ENCODE measurements at regions not wholly inside any gene's neighbourhood (a gene's known extent, or its start where the extent isn't known, plus 50 kb on each side); places are given as distances from the start of the nearest gene placed in this dataset.

DNA sequence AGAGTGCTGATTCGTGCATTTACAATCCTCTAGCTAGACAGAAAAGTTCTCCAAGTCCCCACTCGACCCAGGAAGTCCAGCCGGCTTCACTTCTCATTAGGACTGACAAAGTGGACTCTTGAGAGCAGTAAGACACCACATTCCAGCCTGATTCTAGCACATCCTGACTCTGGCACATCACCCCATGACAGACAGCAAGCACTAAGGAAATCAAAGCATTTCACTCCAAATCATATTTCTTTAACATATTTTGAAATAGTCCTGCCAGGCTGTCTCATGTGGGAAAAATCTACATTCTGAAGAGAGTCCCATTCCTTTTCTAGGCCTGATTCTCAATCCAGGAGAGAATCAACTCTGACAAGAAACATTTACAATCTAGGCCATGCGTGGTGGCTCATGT lies 478.5 kb upstream of the AMELY start:
- Histone ChIP-seq H3F3A (replicated peaks; ENCODE audit: low read depth) (no peaks in the 10 kb centered on the region), H3K4me1 (ENCODE audit: insufficient read depth) (no peaks in the 10 kb centered on the region), H3K79me2 (replicated peaks; ENCODE audit: insufficient read depth) (no peaks in the 10 kb centered on the region), H3K4me3 (no peak overlapping the region), H2AFZ (no peak overlapping the region), H4K20me1 (replicated peaks; ENCODE audit: insufficient read depth) (no peaks in the 10 kb centered on the region), H3K27ac (ENCODE audit: low read depth) (no peak overlapping the region), H3K27me3 (ENCODE audit: insufficient read depth) (peaks cover 9% of the 10 kb centered on the region; the same call in 1 of the 2 replicates), H3K9me2 (ENCODE audit: insufficient read depth) (peaks cover 3% of the 10 kb centered on the region; the same call in 1 of the 2 replicates), H3K36me3 (ENCODE audit: insufficient read depth) (no peaks in the 10 kb centered on the region), H3K4me2 (no peak overlapping the region)
- Mint-ChIP-seq H3K27ac (no peak overlapping the region), H3K36me3 (ENCODE audit: low read depth) (peaks cover 44% of the 10 kb centered on the region), H3K4me3 (no peak overlapping the region), H3K4me1 (peaks cover 6% of the 10 kb centered on the region), H3K9me3 (peaks cover 51% of the 10 kb centered on the region), H3K27me3 (ENCODE audit: insufficient read depth, low read depth, poor library complexity) (peaks cover 9% of the 10 kb centered on the region)
- no peak for TF ChIP-seq JUNB (IDR thresholded peaks at IDR 0.05; ENCODE audit: unreplicated experiment)
- TF ChIP-seq EZH2phosphoT487 (IDR thresholded peaks at IDR 0.05; ENCODE audit: unreplicated experiment) = no peak
- TF ChIP-seq, protein P1, sequence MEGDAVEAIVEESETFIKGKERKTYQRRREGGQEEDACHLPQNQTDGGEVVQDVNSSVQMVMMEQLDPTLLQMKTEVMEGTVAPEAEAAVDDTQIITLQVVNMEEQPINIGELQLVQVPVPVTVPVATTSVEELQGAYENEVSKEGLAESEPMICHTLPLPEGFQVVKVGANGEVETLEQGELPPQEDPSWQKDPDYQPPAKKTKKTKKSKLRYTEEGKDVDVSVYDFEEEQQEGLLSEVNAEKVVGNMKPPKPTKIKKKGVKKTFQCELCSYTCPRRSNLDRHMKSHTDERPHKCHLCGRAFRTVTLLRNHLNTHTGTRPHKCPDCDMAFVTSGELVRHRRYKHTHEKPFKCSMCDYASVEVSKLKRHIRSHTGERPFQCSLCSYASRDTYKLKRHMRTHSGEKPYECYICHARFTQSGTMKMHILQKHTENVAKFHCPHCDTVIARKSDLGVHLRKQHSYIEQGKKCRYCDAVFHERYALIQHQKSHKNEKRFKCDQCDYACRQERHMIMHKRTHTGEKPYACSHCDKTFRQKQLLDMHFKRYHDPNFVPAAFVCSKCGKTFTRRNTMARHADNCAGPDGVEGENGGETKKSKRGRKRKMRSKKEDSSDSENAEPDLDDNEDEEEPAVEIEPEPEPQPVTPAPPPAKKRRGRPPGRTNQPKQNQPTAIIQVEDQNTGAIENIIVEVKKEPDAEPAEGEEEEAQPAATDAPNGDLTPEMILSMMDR (conservative IDR thresholded peaks at IDR 0.05; ENCODE audit: low read depth in 2 of 2) = no peak
- TF ChIP-seq, protein P2, sequence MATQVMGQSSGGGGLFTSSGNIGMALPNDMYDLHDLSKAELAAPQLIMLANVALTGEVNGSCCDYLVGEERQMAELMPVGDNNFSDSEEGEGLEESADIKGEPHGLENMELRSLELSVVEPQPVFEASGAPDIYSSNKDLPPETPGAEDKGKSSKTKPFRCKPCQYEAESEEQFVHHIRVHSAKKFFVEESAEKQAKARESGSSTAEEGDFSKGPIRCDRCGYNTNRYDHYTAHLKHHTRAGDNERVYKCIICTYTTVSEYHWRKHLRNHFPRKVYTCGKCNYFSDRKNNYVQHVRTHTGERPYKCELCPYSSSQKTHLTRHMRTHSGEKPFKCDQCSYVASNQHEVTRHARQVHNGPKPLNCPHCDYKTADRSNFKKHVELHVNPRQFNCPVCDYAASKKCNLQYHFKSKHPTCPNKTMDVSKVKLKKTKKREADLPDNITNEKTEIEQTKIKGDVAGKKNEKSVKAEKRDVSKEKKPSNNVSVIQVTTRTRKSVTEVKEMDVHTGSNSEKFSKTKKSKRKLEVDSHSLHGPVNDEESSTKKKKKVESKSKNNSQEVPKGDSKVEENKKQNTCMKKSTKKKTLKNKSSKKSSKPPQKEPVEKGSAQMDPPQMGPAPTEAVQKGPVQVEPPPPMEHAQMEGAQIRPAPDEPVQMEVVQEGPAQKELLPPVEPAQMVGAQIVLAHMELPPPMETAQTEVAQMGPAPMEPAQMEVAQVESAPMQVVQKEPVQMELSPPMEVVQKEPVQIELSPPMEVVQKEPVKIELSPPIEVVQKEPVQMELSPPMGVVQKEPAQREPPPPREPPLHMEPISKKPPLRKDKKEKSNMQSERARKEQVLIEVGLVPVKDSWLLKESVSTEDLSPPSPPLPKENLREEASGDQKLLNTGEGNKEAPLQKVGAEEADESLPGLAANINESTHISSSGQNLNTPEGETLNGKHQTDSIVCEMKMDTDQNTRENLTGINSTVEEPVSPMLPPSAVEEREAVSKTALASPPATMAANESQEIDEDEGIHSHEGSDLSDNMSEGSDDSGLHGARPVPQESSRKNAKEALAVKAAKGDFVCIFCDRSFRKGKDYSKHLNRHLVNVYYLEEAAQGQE (IDR thresholded peaks at IDR 0.05; ENCODE audit: unreplicated experiment) = no peak
- no peak for TF ChIP-seq POLR2AphosphoS5 (IDR thresholded peaks at IDR 0.05; ENCODE audit: low read depth)
- no peak for TF ChIP-seq NANOG (IDR thresholded peaks at IDR 0.05; ENCODE audit: borderline replicate concordance)
- no peak for TF ChIP-seq STAT1 (IDR thresholded peaks at IDR 0.05; ENCODE audit: unreplicated experiment)
- TF ChIP-seq, protein P3, sequence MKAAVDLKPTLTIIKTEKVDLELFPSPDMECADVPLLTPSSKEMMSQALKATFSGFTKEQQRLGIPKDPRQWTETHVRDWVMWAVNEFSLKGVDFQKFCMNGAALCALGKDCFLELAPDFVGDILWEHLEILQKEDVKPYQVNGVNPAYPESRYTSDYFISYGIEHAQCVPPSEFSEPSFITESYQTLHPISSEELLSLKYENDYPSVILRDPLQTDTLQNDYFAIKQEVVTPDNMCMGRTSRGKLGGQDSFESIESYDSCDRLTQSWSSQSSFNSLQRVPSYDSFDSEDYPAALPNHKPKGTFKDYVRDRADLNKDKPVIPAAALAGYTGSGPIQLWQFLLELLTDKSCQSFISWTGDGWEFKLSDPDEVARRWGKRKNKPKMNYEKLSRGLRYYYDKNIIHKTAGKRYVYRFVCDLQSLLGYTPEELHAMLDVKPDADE (IDR thresholded peaks at IDR 0.05) = no peak
- TF ChIP-seq ZNF114 (CRISPR knock-in tag; IDR thresholded peaks at IDR 0.05) = no peak
- no peak for TF ChIP-seq EZH2 (IDR thresholded peaks at IDR 0.05; ENCODE audit: low read depth, unreplicated experiment)
- no peak for TF ChIP-seq ZNF331 (CRISPR knock-in tag; IDR thresholded peaks at IDR 0.05; ENCODE audit: low read depth)
- TF ChIP-seq, protein P4, sequence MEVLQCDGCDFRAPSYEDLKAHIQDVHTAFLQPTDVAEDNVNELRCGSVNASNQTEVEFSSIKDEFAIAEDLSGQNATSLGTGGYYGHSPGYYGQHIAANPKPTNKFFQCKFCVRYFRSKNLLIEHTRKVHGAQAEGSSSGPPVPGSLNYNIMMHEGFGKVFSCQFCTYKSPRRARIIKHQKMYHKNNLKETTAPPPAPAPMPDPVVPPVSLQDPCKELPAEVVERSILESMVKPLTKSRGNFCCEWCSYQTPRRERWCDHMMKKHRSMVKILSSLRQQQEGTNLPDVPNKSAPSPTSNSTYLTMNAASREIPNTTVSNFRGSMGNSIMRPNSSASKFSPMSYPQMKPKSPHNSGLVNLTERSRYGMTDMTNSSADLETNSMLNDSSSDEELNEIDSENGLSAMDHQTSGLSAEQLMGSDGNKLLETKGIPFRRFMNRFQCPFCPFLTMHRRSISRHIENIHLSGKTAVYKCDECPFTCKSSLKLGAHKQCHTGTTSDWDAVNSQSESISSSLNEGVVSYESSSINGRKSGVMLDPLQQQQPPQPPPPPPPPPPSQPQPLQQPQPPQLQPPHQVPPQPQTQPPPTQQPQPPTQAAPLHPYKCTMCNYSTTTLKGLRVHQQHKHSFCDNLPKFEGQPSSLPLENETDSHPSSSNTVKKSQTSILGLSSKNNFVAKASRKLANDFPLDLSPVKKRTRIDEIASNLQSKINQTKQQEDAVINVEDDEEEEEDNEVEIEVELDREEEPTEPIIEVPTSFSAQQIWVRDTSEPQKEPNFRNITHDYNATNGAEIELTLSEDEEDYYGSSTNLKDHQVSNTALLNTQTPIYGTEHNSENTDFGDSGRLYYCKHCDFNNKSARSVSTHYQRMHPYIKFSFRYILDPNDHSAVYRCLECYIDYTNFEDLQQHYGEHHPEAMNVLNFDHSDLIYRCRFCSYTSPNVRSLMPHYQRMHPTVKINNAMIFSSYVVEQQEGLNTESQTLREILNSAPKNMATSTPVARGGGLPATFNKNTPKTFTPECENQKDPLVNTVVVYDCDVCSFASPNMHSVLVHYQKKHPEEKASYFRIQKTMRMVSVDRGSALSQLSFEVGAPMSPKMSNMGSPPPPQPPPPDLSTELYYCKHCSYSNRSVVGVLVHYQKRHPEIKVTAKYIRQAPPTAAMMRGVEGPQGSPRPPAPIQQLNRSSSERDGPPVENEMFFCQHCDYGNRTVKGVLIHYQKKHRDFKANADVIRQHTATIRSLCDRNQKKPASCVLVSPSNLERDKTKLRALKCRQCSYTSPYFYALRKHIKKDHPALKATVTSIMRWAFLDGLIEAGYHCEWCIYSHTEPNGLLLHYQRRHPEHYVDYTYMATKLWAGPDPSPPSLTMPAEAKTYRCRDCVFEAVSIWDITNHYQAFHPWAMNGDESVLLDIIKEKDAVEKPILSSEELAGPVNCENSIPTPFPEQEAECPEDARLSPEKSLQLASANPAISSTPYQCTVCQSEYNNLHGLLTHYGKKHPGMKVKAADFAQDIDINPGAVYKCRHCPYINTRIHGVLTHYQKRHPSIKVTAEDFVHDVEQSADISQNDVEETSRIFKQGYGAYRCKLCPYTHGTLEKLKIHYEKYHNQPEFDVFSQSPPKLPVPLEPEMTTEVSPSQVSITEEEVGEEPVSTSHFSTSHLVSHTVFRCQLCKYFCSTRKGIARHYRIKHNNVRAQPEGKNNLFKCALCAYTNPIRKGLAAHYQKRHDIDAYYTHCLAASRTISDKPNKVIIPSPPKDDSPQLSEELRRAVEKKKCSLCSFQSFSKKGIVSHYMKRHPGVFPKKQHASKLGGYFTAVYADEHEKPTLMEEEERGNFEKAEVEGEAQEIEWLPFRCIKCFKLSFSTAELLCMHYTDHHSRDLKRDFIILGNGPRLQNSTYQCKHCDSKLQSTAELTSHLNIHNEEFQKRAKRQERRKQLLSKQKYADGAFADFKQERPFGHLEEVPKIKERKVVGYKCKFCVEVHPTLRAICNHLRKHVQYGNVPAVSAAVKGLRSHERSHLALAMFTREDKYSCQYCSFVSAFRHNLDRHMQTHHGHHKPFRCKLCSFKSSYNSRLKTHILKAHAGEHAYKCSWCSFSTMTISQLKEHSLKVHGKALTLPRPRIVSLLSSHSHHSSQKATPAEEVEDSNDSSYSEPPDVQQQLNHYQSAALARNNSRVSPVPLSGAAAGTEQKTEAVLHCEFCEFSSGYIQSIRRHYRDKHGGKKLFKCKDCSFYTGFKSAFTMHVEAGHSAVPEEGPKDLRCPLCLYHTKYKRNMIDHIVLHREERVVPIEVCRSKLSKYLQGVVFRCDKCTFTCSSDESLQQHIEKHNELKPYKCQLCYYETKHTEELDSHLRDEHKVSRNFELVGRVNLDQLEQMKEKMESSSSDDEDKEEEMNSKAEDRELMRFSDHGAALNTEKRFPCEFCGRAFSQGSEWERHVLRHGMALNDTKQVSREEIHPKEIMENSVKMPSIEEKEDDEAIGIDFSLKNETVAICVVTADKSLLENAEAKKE (CRISPR knock-in tag; IDR thresholded peaks at IDR 0.05) = no peak
- no peak for TF ChIP-seq CREB1 (CRISPR knock-in tag; IDR thresholded peaks at IDR 0.05; ENCODE audit: low read depth)
- ATAC-seq = no peak
- DNase-seq (ENCODE audit: low spot score) = no peak

All from GM23338 (cell line).